Neuronal stem cell (in vitro differentiated cells): ENCODE measurements at regions not wholly inside any gene's neighbourhood (a gene's known extent, or its start where the extent isn't known, plus 50 kb on each side); places are given as distances from the start of the nearest gene placed in this dataset.
A peak's percentile ranks its signal among the peaks of the same experiment; 100 is the strongest.

Experiments
- DNase-seq: peaks from one replicate; pipeline ENCODE4 v3.0.0-alpha.2; 2013; ENCODE audit warnings: low spot score
- H2AFZ ChIP-seq: one replicate; pipeline ENCODE4 v1.6.1; 2013; ENCODE audit warnings: mild to moderate bottlenecking, low read length, inconsistent platforms
- H2AK5ac ChIP-seq: 2 replicates; pipeline ENCODE4 v1.6.1; 2013; ENCODE audit warnings: low read depth, mild to moderate bottlenecking, inconsistent platforms, low read length, moderate library complexity, mixed read lengths
- H2BK120ac ChIP-seq: 2 replicates; pipeline ENCODE4 v1.6.1; 2013; ENCODE audit warnings: low read depth, mild to moderate bottlenecking, inconsistent platforms, low read length, moderate library complexity, mixed read lengths
- H2BK12ac ChIP-seq: one replicate; pipeline ENCODE4 v1.6.1; 2013; ENCODE audit warnings: low read length, inconsistent platforms
- H2BK15ac ChIP-seq: 2 replicates; pipeline ENCODE4 v1.6.1; 2013; ENCODE audit warnings: mild to moderate bottlenecking, low read length, inconsistent platforms, mixed read lengths
- H2BK5ac ChIP-seq: one replicate; pipeline ENCODE4 v1.6.1; 2013; ENCODE audit warnings: inconsistent platforms, mild to moderate bottlenecking, low read length, moderate library complexity
- H3K14ac ChIP-seq: one replicate; pipeline ENCODE4 v1.6.1; 2013; ENCODE audit warnings: low read length, inconsistent platforms
- H3K18ac ChIP-seq: 2 replicates; pipeline ENCODE4 v1.6.1; 2013; ENCODE audit warnings: low read length, inconsistent platforms
- H3K23ac ChIP-seq: 2 replicates; pipeline ENCODE4 v1.6.1; 2013; ENCODE audit warnings: low read depth, mild to moderate bottlenecking, mixed read lengths, low read length, inconsistent platforms; ENCODE audit not compliant: poor library complexity
- H3K27ac ChIP-seq: replicated peaks from 3 replicates; pipeline ENCODE4 v1.5.1; 2013; ENCODE audit warnings: low read length, inconsistent platforms
- H3K27me3 ChIP-seq, 3 experiments: 2 replicates each; pipeline ENCODE4 v1.6.1; 2013; ENCODE audit warnings: low read length in 3 of 3, mild to moderate bottlenecking in 2 of 3, inconsistent platforms in 1 of 3, low read depth in 1 of 3, mixed read lengths in 1 of 3, moderate library complexity in 1 of 3; ENCODE audit not compliant: control insufficient read depth in 3 of 3, insufficient read depth in 3 of 3
- H3K36me3 ChIP-seq, 2 donors: replicated peaks in 1 of 2; 2 replicates each; pipeline ENCODE4 v1.6.1; 2013; ENCODE audit warnings: low read length in 2 of 2; ENCODE audit not compliant: control insufficient read depth in 2 of 2, insufficient read depth in 2 of 2
- H3K4ac ChIP-seq: 2 replicates; pipeline ENCODE4 v1.6.1; 2013; ENCODE audit warnings: inconsistent platforms, mild to moderate bottlenecking, low read length, moderate library complexity
- H3K4me1 ChIP-seq, 2 donors: 1 replicate in 1 of 2; 2 replicates in 1 of 2; pipeline ENCODE4 v1.6.1; 2013; ENCODE audit warnings: low read length in 2 of 2, low read depth in 1 of 2; ENCODE audit not compliant: control insufficient read depth in 2 of 2, insufficient read depth in 1 of 2
- H3K4me2 ChIP-seq: one replicate; pipeline ENCODE4 v1.6.1; 2013; ENCODE audit warnings: mild to moderate bottlenecking, low read length, inconsistent platforms; ENCODE audit not compliant: insufficient read depth, poor library complexity, severe bottlenecking
- H3K4me3 ChIP-seq, 2 donors: 2 replicates each; pipeline ENCODE4 v1.5.1; 2013; ENCODE audit warnings: low read length in 2 of 2, mild to moderate bottlenecking in 2 of 2, inconsistent platforms in 1 of 2, moderate library complexity in 1 of 2
- H3K79me1 ChIP-seq: one replicate; pipeline ENCODE4 v1.6.1; 2013; ENCODE audit warnings: low read depth, mild to moderate bottlenecking, inconsistent platforms, low read length, moderate library complexity
- H3K9ac ChIP-seq: one replicate; pipeline ENCODE4 v1.6.1; 2013; ENCODE audit warnings: mild to moderate bottlenecking, low read depth, low read length, inconsistent platforms; ENCODE audit not compliant: poor library complexity
- H3K9me3 ChIP-seq, 2 donors: replicated peaks in 1 of 2; 2 replicates each; pipeline versions ENCODE3 to v1.6.1; 2013; ENCODE audit warnings: low read length in 2 of 2, mild to moderate bottlenecking in 2 of 2, inconsistent platforms in 1 of 2, low read depth in 1 of 2, mixed read lengths in 1 of 2, moderate library complexity in 1 of 2; ENCODE audit not compliant: control insufficient read depth in 2 of 2, insufficient read depth in 1 of 2
- H4K8ac ChIP-seq: one replicate; pipeline ENCODE4 v1.6.1; 2013; ENCODE audit warnings: low read depth, mild to moderate bottlenecking, inconsistent platforms, low read length, moderate library complexity
- H4K91ac ChIP-seq: one replicate; pipeline ENCODE4 v1.6.1; 2013; ENCODE audit warnings: low read length, low read depth, mild to moderate bottlenecking, inconsistent platforms; ENCODE audit not compliant: poor library complexity
- WGBS, 2 donors: extraction: QIAGEN DNeasy Blood & Tissue Kit; methylation state at CpG; one replicate each; pipeline ENCODE4 v1.1.7; 2013; ENCODE audit warnings: missing lambda C conversion rate in 2 of 2, mixed read lengths in 1 of 2; ENCODE audit not compliant: insufficient read length in 2 of 2, insufficient replicate concordance in 1 of 2; ENCODE audit errors: extremely low coverage in 2 of 2; 5-methylcytosine and 5-hydroxymethylcytosine counted together

- H3K27ac ChIP-seq, result peak overlapping the region; percentile 76
- H3K4me1 ChIP-seq, result peaks cover 16 to 42% of the 10 kb centered on the region in 2 donors
- no peaks in the 10 kb centered on the region for H3K36me3 ChIP-seq
- no peak overlapping the region for H4K8ac ChIP-seq
- no peak overlapping the region for H3K4me2 ChIP-seq
- DNase-seq, result no peak
- no peak overlapping the region for H2BK15ac ChIP-seq
- H3K18ac ChIP-seq, result peak overlapping the region; percentile 44
- no peak overlapping the region for H2BK120ac ChIP-seq
- no peaks in the 10 kb centered on the region for H3K9me3 ChIP-seq
- no peak overlapping the region for H3K23ac ChIP-seq
- H2AK5ac ChIP-seq, result no peak overlapping the region
- no peak overlapping the region for H2BK5ac ChIP-seq
- H3K9ac ChIP-seq, result no peak overlapping the region
- no peaks in the 10 kb centered on the region for H3K79me1 ChIP-seq
- no peak overlapping the region for H4K91ac ChIP-seq
- WGBS, 2 donors, result no CpG with 5 or more reads among the region's 6 CpGs
- no peak overlapping the region for H3K14ac ChIP-seq
- H2AFZ ChIP-seq, result peak overlapping the region; percentile 79
- no peaks in the 10 kb centered on the region for H3K27me3 ChIP-seq
- no peak overlapping the region for H2BK12ac ChIP-seq
- H3K4ac ChIP-seq, result no peak overlapping the region
- peak overlapping the region in 1 of 2 donors; percentile 29 for H3K4me3 ChIP-seq
These were observed 202.5 kb downstream of the BCAS1 start for GRCh38 chr20:53867741-53868351.

- DNase-seq, result no peak
- Histone ChIP-seq H2BK15ac (no peak overlapping the region), H2AK5ac (no peak overlapping the region), H3K23ac (no peak overlapping the region), H3K4me1 (peaks cover 13 to 35% of the 10 kb centered on the region in 2 donors), H3K27me3 (no peaks in the 10 kb centered on the region), H3K4me3 (peak overlapping the region in 1 of 2 donors; percentile 29), H2BK5ac (no peak overlapping the region), H3K9me3 (no peaks in the 10 kb centered on the region), H3K14ac (no peak overlapping the region), H4K8ac (no peak overlapping the region), H2BK120ac (no peak overlapping the region), H3K18ac (no peak overlapping the region), H3K36me3 (no peaks in the 10 kb centered on the region), H2AFZ (peak overlapping the region; percentile 79), H3K9ac (no peak overlapping the region), H2BK12ac (no peak overlapping the region), H3K4me2 (no peak overlapping the region), H4K91ac (no peak overlapping the region), H3K27ac (peak overlapping the region; percentile 80), H3K79me1 (no peaks in the 10 kb centered on the region), H3K4ac (no peak overlapping the region)
- WGBS, 2 donors, result no CpG with 5 or more reads among the region's 11 CpGs
These were observed 203.3 kb downstream of the BCAS1 start for GRCh38 chr20:53866794-53867740.

- Histone ChIP-seq H3K27me3 (no peaks in the 10 kb centered on the region), H3K23ac (no peak overlapping the region), H3K36me3 (no peaks in the 10 kb centered on the region), H2BK120ac (no peak overlapping the region), H3K4me3 (peak overlapping the region in 1 of 2 donors; percentile 29), H2BK12ac (no peak overlapping the region), H3K9me3 (no peaks in the 10 kb centered on the region), H3K27ac (peak overlapping the region; percentile 80), H3K18ac (no peak overlapping the region), H3K4ac (no peak overlapping the region), H4K8ac (no peak overlapping the region), H3K14ac (no peak overlapping the region), H2AFZ (peak overlapping the region; percentile 79), H2BK15ac (no peak overlapping the region), H3K4me1 (peaks cover 13 to 30% of the 10 kb centered on the region in 2 donors), H3K9ac (no peak overlapping the region), H3K4me2 (peak overlapping the region; percentile 26), H2BK5ac (no peak overlapping the region), H4K91ac (no peak overlapping the region), H3K79me1 (no peaks in the 10 kb centered on the region), H2AK5ac (no peak overlapping the region)
- DNase-seq, result peak; percentile 52
- no CpG with 5 or more reads among the region's 7 CpGs for WGBS, 2 donors
These were observed 204.2 kb downstream of the BCAS1 start for GRCh38 chr20:53865901-53866793.
